ENCODE measurements at regions not wholly inside any gene's neighbourhood (a gene's known extent, or its start where the extent isn't known, plus 50 kb on each side); places are given as distances from the start of the nearest gene placed in this dataset.

GRCh38 chr1:62917805-62918204 lies 133.9 kb downstream of the ATG4C start:
- no peak for TF ChIP-seq SUZ12 (IDR thresholded peaks at IDR 0.05; ENCODE audit: extremely low read depth, insufficient read depth, insufficient read length)
- no peak for TF ChIP-seq YY1 (IDR thresholded peaks at IDR 0.05; ENCODE audit: insufficient read depth, insufficient read length)
- no peak for TF ChIP-seq ZNF274 (IDR thresholded peaks at IDR 0.05; ENCODE audit: low read depth, low read length)

Measured in NT2/D1 (cell line).